ENCODE measurements at regions not wholly inside any gene's neighbourhood (a gene's known extent, or its start where the extent isn't known, plus 50 kb on each side); places are given as distances from the start of the nearest gene placed in this dataset.

DNA sequence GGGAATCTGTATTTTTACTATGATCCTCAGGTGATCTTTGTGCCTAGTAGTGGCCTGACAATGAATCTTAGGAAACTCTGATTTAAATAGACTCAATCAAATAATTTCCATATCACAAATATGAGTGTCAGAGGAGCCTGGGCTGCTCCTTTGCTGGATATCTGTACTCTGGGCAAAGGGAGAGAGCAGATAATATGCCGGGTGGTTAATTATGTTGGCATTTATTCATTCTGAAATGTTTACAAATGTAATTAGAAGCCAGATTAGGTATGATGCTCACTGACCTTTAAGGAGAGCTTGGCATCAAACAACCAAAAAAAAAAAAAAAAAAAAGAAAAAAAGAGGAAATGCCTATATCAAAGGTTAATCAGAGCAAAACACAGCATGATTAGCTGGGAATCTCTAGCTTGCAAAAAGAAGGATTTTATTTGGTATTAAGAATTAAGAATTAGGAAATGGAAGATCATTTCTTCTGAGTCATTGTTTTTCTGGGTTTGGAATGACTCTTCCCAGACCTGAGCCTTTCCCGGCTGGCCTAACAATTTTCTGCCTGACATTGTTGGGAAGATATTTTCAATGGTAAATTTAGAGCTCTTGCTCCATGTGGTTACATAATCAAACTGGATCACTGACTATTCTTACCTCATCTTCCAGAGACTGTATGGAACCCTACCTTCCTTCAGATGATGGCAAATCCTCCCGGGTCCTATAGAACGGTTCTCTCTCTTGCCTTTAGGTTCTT lies 365.3 kb downstream of the REEP3 start:
- DNase-seq (ENCODE audit: low read depth) = no peak
- TF ChIP-seq, protein P1, sequence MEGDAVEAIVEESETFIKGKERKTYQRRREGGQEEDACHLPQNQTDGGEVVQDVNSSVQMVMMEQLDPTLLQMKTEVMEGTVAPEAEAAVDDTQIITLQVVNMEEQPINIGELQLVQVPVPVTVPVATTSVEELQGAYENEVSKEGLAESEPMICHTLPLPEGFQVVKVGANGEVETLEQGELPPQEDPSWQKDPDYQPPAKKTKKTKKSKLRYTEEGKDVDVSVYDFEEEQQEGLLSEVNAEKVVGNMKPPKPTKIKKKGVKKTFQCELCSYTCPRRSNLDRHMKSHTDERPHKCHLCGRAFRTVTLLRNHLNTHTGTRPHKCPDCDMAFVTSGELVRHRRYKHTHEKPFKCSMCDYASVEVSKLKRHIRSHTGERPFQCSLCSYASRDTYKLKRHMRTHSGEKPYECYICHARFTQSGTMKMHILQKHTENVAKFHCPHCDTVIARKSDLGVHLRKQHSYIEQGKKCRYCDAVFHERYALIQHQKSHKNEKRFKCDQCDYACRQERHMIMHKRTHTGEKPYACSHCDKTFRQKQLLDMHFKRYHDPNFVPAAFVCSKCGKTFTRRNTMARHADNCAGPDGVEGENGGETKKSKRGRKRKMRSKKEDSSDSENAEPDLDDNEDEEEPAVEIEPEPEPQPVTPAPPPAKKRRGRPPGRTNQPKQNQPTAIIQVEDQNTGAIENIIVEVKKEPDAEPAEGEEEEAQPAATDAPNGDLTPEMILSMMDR (IDR thresholded peaks at IDR 0.05; ENCODE audit: insufficient read depth, low read depth, low read length, missing control alignments) = no peak
- no peak overlapping the region for H3K4me3 ChIP-seq (ENCODE audit: low read depth, low read length)

DNA sequence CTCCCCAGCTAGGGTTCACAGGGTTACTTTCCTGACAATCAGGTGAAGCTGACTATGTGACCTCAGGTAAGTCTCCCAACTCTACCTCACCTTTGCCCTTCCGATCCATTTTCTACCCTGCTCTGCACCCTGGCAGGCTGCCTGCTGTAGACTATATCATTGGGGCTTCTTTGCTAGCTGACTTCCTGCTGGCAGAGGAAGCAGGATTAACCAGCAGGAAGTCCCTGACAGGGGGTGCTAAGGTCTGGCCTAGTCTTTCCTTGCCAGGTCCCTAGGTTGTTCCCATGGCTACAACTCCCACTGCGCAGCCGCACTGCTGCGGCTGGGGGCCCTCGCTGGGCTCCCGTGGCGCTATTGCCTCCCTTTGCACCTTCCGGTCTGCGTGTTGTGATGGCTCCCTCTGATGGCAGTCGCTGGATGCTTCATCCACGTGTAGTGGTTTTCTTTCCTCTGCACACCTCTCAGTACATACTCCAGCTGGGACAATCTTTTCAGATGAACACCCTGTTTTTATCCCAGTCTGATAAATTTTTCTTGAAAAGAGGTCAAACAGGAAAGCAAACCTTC lies 365.9 kb downstream of the REEP3 start:
- TF ChIP-seq, protein P1 (IDR thresholded peaks at IDR 0.05; ENCODE audit: insufficient read depth, low read depth, low read length, missing control alignments) = no peak
- no peak for DNase-seq (ENCODE audit: low read depth)
- no peak overlapping the region for H3K4me3 ChIP-seq (ENCODE audit: low read depth, low read length)

DNA sequence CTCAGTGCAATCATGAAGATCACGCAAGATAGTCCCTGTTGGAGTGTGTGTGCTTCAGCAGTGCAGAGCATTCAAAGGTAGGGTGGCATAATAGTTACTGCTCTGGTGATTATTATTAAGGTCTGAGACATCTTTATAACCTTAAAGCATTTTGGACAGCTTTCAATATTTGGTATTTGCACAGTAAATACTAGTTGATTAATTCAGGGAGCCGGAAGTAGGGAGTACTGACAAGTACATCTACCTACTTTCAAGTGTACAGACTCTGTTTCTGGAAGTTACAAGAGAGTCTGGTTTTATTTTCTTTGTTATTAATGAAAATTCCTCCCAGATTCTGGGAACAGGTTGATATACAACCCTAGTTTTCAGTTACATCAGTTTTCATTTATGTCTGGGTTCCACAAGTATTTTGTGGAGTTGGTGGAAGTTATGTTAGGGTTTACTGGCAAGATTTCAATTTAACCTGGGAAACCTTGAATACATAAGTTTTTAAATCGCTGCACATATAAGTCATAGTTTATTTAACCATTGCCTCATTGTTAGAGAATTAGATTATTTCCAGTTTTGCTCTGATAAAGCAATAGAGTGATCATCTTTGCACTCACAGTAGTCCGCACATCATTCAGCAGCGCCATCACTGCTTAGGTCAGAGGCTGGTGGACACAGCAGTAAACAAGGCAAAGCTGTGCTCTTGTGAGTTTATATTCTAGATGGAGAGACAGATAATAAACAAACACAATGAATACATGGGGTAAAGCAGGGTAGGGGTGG lies 366.6 kb downstream of the REEP3 start:
- TF ChIP-seq, protein P1 (IDR thresholded peaks at IDR 0.05; ENCODE audit: insufficient read depth, low read depth, low read length, missing control alignments) = no peak
- H3K4me3 ChIP-seq (ENCODE audit: low read depth, low read length) = no peak overlapping the region
- no peak for DNase-seq (ENCODE audit: low read depth)

DNA sequence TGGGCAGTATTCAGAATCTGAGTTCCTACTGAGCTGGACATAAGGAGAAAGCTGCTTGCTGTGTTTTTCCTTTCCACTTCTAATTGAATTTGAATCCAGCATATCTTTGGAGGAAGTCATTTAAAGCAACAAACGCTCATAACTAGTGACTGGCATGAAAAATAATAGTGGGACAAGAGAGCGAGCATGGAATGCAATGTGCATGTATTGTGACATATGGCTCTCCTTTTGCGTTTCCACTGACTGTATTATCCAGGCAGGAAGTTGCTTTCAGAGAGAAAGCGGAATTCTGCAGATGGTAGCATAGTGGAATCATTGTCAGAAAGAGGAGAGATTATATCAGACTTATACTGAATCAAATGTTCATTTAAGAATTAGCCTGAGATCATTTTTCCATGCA lies 368.6 kb downstream of the REEP3 start:
- DNase-seq (ENCODE audit: low read depth) = no peak
- H3K4me3 ChIP-seq (ENCODE audit: low read depth, low read length) = no peak overlapping the region
- TF ChIP-seq, protein P1 (IDR thresholded peaks at IDR 0.05; ENCODE audit: insufficient read depth, low read depth, low read length, missing control alignments) = no peak

DNA sequence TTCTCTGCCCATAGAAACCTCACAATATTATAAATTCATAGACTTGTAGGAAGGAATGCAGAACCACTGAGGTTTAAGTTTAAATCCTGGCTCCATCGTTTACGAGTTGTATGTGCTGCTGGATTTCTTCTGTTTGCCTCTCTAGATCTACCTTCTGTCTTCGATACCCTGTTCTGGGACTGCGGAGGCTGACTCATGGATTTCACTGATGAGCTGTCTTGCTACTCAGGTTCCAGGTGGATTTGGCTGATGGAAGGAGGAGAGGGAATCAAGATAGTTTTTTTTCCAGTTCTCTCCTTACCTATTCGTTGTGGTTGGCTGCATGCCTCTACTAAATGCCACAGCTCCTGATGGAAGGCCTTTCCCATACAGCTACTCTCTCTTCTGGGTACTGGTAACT lies 375.8 kb downstream of the REEP3 start:
- DNase-seq (ENCODE audit: low read depth) = no peak
- no peak overlapping the region for H3K4me3 ChIP-seq (ENCODE audit: low read depth, low read length)
- TF ChIP-seq, protein P1 (IDR thresholded peaks at IDR 0.05; ENCODE audit: insufficient read depth, low read depth, low read length, missing control alignments) = no peak

DNA sequence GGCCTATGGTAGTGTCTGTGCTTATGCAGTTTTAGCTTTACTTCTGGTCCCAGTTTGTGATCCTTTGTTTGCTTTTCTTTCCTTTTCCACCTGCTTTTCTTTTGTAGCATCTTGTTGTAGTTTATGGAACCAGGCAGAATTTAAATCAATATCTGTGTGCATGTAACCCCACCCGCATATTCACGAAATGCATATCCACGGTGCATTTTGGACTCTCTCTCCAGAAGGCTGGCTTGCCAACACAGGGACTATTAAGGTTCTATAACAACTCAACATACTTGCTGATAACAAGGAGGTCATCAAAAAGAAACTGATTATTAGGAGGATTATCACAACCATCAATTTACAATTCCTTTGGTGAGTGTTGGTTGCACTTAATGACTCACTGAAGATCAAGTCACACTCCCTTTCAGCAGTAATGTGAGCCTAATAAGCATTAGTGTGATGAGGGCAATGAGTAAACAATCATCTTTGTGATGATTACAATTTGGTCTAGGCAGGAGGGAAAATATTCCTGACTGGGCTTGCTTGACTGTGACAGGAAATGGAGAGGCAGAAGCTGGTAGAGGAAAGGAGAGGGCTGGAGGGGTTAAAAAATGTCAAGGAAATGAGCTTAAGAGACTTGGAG lies 378.6 kb downstream of the REEP3 start:
- H3K4me3 ChIP-seq (ENCODE audit: low read depth, low read length) = no peak overlapping the region
- DNase-seq (ENCODE audit: low read depth) = no peak
- TF ChIP-seq, protein P1 (IDR thresholded peaks at IDR 0.05; ENCODE audit: insufficient read depth, low read depth, low read length, missing control alignments) = no peak
